GM19351 (cell line): ENCODE measurements at regions not wholly inside any gene's neighbourhood (a gene's known extent, or its start where the extent isn't known, plus 50 kb on each side); places are given as distances from the start of the nearest gene placed in this dataset.

Experiments used
- ATAC-seq: cut with Tn5 transposase; IDR thresholded peaks from one replicate; pipeline ENCODE4 v1.9.1; 2021; ENCODE audit warnings: mild to moderate bottlenecking, moderate library complexity; ENCODE audit not compliant: unreplicated experiment

DNA sequence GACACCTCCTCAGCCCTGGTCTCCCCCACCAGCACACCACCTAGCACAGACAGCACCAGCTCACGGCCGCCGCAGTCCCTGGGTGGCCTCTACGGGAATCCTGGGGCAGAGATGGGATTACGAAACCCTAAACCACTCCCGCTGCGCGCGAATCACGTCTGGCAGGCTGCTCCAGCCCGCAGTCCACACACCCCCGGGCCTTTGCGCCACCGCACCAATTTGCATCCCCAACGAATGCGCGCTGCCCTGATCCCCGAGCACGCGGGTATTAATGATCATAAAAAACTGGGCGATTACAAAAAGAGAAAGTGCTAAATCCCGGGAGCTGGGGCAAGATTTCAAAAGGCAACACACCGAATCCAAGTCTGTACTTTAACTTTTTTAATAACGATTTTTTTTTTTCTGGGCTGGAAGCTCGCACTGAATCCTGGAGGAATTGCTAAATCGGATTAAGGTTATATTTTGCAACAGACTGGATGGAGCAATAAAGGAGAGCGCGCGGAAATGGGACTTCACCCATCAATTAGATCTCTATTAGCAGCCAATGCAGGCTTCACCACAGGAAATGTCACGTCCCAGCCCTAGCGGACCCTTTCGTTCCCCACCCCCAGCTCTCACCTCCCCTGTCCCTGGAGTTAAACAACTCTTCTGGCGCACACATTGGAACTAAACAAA is 69.8 kb upstream of the TMEM33 start:
- ATAC-seq, result no peak

DNA sequence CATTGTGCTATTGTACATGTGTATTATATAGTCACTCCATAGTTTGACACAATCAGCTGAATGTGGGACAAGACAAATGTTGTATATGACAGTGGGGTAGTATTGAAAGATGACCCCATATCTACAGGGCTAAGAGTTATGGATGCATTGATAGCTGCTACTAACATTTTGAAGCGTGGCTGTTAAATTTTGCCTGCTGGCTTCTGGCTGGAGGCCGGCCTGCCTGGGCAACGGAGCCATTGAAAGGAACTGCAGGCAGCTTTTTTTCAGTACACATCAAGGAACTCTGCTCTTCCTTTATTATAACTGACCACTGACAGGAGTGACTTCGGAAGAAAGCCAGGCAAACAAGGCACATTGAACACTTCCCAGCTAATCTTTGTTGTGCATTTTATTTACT is 76.1 kb upstream of the TMEM33 start:
- ATAC-seq, result no peak

DNA sequence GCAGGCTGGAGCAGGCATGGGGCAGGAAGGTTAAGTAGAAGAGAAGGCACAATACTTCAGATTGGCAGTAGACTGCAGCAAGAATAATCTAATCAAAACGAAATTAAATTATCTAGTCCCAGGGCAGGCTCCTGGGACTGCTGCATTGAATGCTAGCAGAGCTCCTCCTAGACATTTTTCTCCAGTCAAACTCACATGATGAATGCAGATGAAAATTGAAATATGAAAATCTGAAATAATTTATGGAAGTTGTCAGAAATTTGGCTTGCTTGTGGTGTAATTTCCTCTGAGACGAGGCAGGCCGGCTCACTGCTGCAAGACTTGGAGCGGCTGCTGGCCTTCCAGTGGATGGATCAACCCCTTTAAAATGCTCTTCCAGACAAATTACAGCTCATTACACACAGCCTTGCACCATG is 78.0 kb upstream of the TMEM33 start:
- no peak for ATAC-seq

DNA sequence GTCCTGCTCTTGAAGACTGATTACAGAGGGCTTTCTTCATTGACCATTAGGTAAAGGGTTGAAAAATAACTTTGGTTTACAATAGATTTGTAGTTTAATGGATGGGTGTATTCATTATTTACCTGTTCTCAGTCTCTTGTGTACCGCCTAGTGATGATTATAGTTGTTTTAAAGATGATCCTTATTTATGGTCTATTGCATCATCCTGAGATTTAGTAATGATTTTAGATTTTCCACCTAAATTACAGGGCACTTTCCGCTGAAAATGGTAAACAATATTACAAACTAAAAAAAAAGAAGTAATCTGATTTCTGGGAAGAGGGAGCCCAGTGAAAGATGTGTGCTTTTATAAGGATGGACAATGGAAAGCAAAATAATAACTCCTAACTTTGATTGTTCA is 78.4 kb upstream of the TMEM33 start:
- no peak for ATAC-seq

DNA sequence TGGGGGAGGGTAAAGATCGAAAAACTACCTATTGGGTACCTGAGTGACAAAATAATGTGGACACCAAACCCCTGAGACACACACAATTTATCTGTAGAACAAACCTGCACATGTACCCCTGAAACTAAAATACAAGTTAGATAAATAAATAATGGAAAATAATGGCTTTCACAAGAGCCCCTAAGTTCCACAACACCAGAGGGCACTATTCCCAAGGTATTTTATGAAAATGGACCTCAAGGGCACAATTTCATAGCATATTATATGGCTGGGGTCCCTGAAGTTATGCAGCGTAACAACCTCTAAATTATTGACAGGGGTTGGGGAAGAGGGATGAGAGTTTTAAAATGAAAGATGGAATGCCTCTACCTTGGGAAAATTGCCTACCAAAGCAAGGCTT is 81.3 kb upstream of the TMEM33 start:
- no peak for ATAC-seq

DNA sequence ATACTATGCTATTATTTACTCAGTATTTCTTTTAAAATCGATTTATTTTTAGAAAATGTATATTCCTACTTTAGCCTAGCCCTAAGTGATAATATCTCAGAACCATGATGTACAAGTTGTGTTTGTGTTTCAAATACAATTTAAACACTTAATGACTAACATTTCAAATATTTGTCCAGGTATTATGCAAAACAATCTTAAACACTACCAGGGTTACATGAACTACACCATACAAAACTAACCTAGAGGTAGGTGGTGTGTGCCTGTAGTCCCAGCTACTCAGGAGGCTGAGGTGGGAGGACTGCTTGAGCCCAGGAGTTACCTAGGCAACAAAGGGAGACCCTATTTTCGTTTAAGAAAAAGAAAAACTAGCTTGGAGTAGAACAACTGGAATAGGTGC is 83.0 kb upstream of the TMEM33 start:
- ATAC-seq, result no peak

DNA sequence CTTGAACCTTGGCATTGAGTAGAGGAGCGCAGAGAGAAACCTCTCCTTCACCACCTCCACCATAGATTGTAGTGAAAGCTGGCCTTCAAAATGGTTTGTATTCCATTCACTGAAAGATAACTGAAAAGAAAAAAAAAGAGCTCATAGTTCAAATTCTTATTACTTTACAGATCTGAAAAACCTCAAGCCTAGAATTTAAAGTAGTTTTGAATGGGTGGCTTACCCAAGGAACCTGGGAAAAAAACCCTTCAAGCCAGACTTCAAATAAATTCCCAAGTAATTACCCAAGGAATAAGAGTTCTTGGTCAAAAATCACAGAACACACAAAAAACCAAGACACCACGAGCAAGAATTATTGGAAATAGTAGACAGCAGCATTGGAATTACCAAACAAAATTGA is 83.6 kb upstream of the TMEM33 start:
- no peak for ATAC-seq

DNA sequence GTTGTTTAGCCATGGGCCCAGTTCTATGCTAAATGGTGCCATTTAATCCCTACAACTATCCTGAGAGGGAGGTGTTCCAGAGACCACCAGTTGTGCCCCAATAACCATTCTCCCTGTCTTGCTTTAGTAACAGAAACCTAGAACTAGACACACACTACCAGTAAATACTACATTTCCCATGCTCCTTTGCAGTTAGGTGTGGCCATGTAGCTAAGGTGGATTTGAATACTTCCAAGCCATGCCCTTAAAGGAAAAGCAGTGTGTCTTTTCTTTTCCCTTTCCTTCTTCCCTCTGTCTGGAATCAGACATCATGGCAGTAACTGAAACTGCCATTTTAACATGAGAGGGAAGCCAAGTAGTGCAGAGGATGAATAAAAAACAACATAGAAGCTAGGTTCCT is 90.9 kb upstream of the TMEM33 start:
- no peak for ATAC-seq

DNA sequence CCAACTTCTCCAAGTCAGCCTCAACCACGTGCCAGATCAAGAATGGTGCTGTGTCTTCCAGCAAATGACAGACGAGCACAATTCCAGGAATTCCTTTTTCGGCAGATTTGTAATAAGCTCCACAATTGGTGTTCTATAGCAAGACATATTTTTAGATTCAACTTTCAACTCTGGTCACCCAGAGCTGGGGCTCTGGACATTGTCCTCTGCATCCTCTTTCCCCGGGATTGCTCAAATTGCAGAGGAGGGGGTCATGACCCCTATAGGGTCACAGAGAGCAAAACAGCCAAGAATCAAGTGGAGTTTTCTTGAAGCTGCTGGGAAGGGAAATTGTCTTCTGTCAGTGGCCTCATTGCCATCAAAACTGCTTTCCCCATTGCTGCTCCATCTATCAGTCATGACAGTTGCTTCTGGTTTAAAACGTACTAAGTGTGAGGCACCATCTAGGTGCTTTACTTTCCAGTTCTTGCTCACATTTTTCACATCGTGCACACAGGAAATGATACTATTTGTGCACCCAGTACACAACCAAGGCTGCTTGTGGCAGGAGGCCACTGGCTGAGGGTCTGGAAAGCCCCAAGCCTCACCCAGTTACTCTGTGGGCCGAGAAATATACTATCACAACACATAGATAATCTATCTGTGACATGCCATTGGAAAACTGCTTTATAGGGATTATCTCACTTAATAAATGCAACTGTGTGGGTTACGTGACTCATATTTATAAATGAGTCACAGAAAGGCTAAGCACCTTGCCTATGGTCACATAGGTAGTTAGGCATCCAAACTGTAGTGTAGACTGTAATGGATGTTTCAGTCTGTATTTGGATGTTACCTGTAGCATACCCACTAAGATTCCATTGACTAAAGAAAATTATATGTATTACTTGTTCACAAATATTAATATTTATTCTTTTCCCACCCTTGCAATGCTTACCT is 91.7 kb upstream of the PHOX2B start:
- peak; percentile 75 for ATAC-seq

DNA sequence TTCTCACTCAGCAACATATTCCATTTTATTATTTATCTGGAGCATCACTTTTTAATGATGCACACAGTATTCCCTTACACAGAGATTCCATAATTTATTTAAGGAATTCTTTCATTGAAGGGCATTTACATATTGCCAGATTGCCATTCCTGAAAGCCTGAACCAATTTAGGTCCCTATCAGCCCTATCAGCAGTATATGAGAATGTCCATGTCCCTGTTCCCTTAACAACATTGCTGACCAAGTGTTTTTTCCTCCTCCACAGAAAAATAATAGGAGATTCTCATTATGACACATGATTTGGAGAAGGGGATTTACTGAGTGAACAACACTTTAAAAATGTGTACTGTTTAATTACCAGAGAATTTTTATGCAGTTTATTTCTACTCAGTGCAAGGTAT is 90.1 kb upstream of the PHOX2B start:
- ATAC-seq, result no peak

DNA sequence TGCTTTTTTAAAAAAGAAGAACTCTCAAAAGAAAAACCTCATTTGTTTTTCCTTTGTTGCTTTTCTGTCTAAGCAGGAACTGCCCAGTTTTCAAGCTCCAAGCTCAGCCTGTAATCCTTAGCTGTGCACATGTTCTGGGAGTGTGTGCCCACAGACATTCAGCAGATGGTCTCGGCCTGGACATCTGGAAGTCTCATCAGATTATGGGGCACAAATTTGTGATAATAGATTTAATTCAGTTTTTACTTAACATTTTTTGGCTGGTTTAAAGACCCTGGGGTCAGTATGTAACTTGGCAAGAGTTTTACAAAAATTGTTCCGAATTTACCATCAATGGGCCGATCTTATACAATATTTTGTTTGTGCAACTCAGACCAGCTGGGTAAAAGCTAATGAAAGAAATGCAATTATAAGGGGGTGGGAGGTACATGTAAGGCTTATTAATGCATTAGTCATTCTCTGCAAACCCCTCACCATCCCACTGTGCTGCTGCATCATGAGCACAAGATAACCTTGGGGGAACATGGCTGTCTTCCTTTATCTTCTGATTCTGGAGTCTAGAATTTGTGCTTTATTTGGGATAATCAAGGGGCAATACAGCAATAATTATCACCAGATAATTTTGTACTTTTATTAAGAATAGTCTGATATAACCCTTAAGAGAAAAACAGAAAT is 86.9 kb upstream of the PHOX2B start:
- no peak for ATAC-seq

DNA sequence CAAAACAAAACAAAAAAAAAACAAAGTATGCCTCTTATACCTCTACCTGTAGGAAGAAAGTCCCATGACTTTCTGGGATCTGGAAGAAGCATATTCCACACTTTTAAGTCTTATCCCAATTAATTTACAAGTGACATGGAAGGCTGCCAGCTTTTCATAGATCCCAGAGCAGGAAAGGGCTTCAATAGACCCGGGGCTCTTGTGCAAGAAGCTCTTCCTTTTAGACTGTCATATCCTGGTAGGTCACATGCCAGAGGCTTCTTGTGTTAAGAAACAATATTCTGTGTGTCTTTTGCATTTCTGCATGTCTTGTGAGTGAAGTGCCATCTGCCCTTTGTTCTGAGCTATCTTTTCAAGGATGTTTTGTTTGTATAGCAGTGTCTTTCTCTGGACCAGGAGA is 84.4 kb upstream of the PHOX2B start:
- no peak for ATAC-seq

DNA sequence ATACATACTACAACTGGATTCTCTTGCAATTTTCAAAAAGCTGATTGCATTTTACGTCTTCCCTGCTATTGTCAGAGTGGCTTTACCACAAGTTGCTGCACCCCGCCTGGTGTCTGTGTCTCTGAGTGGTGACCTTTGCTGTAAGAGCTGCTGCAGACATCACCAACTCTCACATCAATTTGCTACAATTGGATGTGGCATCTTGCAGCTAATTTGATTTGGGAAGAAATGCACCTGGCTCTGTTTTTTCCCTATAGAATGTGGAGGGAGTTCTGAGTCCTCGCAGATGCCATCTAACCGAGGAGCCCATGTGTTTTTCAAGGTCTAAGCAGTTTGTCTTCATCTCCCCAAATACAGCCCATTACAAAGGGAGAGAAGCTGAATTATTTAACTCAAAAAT is 73.8 kb upstream of the PHOX2B start:
- no peak for ATAC-seq

DNA sequence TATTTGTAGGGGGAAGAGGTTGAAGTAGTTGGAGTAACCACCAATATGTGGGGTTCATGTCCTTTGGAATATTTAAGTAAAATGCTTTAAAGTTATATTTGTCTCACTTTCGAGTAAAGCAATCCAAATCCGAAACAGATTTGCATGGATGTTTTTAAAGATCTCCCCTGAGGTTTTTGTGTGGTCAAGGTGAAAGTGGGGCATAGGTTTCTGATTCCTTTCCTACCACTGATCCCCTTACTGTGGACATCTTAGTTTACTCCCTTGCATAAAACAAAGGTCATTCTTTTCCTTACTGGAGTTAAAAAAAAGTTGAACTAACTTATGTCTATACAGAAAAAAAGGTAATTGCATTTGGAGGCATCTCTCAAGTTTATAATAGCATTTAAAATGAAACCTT is 71.9 kb upstream of the PHOX2B start:
- no peak for ATAC-seq

DNA sequence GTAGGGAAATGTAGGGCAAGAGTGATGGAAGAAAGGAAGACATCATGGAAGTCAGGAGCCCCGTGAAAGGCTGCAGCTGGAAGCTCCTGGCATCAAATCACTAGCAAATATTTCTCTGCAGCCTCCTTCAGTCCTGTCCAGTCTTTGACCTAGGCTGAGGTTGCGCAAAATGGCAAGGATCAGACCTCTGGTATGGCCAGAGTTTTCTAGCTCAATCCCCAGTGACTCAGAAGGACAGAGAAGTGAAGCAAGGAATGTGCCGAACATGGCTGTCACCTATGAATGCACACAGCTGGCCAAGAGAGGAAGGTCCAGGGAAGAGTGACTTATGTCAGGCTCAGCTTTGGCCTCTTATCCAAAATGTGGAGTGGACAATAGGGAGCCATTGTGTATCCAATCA is 71.1 kb upstream of the PHOX2B start:
- ATAC-seq, result no peak

DNA sequence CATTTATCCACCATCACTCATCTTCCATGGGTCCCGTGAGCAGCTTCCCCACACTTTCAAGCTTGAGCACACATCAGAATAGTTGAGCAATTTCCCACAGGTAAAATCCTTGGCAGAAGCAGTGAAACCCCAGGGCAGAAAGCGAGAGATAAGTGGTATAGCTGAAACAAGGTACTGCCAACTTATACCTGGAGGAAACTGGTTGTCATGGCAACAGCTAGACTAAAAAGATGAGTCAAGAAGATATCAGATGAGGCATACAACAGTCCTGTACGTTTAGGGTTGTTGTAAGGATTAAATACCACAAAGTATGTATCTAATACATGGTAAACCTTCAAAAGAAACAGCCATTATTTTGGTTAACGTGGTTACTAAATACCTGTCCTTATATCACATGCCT is 66.9 kb upstream of the PHOX2B start:
- no peak for ATAC-seq

DNA sequence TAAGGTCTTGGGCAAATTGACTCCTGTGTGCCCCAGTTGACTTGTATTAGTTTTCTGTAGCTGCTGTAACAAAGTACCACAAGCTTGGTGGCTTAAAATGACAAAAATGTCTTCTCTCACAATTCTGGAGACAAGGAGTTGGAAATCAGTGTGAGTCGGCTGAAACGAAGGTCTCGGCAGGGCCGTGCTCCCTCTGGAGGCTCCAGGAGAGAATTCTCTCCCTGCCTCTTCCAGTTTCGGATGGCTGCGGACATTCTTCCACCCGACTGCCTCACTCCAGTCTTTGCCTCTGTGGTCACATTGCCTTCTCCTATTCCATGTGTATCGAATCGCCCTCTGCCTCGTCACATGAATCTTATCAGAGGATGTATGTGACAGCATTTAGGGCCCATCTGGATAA is 66.0 kb upstream of the PHOX2B start:
- ATAC-seq, result no peak

DNA sequence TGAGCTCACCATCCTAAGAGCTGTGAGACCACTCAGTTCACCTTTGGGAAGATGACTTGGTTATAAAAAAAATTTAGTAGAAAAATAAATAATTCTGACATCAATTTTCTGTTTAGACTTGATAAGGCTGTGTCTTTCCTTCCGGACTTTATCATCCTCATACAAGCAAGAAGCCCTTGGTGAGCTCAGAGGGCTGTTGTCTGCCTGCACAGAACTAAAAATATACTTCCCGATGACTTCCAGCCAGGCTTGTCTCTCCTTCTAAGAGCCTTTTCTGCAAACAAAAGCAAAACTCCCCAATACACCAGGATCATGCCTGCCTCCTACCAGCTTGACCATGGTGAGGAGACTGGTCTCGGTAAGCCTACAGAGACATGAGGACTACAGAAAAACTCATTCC is 58.3 kb upstream of the PHOX2B start:
- no peak for ATAC-seq

DNA sequence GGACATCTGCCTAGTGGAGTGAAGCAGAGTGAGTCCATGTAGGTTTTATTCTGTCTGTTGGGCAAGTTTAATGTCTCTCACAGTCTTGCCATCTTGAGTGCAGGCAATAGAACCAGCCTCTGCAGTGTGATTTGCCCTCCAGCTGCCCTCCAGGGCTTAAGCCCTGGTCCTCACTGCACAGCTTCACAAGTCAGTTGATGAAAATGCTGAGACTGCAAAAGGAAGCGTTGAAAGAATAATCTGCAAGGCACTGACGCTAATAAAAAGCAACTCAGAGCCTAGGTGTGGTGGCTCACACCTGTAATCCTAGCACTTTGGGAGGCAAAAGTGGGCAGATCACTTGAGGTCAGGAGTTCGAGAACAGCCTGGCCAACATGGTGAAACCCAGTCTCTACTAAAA is 54.1 kb upstream of the PHOX2B start:
- no peak for ATAC-seq

DNA sequence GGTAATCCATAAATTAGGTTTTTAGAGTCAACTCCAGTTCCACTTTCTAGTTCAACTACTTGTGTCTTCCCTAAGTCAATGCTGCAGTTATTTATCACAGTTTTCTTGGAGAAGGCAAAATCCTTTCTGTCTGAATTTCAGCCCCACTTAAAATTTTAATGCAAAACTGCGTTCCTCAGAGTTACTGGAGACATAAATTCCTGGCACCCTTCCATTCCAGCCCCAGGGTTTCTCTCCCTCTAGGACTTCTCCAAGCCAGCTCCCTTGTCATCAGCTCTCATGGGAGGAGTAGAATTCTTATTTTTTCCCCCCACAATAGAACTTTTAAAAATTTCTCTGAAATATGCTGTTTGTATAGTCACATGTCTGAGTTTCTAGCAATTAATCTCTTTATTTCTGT is 50.6 kb upstream of the PHOX2B start:
- no peak for ATAC-seq
